G401.6 (cell line): ENCODE measurements at regions not wholly inside any gene's neighbourhood (a gene's known extent, or its start where the extent isn't known, plus 50 kb on each side); places are given as distances from the start of the nearest gene placed in this dataset.
"Not testable (repeated sequence)": the region's sequence is repeated elsewhere in the genome, so short reads cannot be mapped to it uniquely, and the experiment has no call there.

Experiments used
- FAIRE-seq: peaks from 2 replicates; lab custom pipeline; 2012; peaks lifted over from hg19 to GRCh38; lab: Jason Lieb, UNC

- no peak for FAIRE-seq
These were observed 1082.6 kb upstream of the CELF4 start for GRCh38 chr18:38648179-38648578.

GRCh38 chr18:38646296-38646695 is 1080.7 kb upstream of the CELF4 start:
- FAIRE-seq, result no peak

DNA sequence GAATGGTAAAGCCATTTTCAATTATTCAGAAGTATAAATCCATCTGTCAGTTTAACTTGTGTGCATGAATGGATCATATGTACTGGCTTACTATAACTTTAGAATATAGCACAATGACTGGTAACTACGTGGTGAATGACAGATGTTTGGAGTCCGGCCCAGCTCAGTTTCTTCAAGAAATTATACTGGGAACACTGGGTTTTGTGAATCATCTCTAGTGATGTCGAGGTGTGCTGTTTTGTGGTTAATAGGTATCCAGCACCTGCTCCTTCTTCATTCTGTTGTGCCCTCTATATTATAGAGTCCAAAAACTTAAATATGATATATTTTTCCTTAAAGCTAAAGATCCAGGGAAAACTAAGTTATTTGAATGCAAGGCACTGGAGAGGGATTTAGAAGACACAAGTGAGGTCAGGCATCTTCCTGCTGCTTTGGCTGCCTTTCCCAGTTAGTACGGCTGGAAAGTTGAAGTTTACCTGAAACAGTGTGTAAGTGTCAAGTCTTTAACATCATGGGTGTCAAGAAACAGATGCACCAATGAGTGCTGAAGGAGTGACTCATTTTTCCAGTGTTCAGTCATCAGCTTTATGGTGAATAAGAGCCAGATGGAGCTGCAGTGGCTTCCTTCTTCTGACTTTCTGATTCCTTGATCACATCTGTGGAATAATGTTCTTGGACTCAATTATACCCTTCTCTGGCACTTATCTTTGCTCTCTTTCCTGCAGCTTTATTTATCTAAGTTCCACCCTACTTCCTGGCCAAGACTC is 1079.5 kb upstream of the CELF4 start:
- FAIRE-seq, result no peak

DNA sequence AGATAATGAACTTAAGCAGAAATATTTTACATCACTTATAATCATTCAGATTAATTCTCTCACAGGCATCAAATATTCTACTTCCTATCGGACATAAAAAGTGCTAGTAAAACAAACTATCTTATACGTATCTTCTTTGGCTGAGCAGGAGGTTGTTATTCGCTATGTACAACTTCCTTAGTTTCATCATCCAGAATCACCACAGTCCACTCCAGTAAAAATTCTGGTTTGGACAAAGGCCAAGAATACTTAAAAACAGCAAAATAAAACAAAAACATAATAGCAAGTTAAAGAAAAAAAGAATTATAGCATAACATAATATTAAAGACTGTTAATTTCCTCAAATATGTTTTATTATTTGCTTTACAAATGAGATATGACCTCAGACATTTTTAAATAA is 1077.1 kb upstream of the CELF4 start:
- FAIRE-seq, result no peak

DNA sequence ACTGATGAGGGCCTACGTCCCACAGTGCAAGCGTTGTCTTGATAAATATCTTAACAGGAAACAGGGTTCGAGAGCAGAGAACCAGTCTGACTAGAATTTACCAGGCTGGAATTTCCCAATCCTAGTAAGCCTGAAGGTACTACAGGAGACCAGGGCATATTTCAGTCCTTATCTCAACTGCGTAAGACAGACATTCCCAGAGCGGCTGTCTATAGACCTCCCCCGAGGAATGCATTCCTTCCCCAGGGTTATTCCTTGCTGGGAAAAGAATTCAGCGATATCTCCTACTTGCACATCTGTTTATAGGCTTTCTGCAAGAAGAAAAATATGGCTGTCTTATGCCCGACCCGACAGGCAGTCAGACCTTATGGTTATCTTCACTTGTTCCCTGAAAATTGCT is 1074.1 kb upstream of the CELF4 start:
- not testable (repeated sequence) for FAIRE-seq

GRCh38 chr18:38635709-38636430 is 1070.3 kb upstream of the CELF4 start:
- FAIRE-seq, result no peak

DNA sequence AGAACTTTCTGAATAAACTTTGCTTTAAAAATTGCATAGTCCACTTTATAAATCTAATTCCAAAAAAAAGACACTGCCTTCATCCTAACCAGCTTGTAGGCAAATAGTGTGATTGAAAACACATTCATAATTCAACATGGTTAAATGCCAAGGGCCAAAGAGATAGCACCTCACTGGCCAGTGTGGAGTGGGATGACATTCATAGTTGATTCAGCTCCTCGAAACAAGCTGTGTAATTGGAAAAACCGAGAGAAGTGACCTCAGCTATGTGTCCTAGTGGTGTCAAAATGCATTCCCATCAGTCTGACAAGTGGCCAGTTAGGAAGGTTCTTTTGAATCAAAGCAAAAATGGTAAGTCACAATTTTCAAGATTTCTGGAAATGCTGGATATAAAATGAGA is 1068.5 kb upstream of the CELF4 start:
- FAIRE-seq, result no peak

DNA sequence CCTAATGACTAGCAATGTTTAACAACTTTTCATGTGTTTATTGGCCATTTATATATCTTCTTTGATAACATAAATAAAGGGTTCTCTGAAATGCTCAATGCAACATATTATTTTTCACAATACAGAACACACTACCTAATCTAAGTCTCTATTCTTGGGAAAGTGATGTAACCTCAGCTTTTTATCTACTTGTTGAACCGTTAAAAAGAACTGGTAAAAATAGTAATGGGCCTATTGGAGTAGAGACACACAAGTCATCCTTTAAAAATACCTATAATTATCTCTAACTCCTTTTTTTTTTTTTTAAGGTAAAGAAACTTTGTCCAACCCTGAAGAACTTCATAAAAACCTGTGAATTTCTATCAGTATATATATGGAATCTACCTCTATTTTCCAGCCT is 1067.7 kb upstream of the CELF4 start:
- no peak for FAIRE-seq

GRCh38 chr18:38619129-38619528 is 1053.5 kb upstream of the CELF4 start:
- no peak for FAIRE-seq

DNA sequence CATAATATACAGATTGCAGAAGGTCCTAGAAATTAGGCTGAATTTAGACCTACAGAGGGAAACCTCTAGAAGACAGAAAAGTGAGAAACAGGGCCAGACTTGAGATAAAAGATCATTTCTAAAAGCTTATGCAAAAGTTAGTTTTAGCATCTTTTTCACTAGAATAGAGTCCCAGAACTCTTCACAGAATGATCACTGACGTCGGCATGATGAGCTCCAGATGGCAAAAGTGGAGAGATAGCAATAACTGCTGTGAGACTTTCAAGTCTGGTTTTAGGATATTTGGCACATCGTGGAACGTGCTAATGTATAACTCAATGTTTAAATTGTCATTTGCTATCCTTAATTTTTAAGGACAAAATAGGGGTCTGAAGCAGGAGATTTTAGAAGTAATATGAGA is 1050.7 kb upstream of the CELF4 start:
- FAIRE-seq, result no peak

GRCh38 chr18:38612904-38613303 is 1047.3 kb upstream of the CELF4 start:
- no peak for FAIRE-seq

- FAIRE-seq, result no peak
These were observed 1045.7 kb upstream of the CELF4 start for GRCh38 chr18:38611036-38611964.

GRCh38 chr18:38606841-38607240 is 1041.2 kb upstream of the CELF4 start:
- no peak for FAIRE-seq

DNA sequence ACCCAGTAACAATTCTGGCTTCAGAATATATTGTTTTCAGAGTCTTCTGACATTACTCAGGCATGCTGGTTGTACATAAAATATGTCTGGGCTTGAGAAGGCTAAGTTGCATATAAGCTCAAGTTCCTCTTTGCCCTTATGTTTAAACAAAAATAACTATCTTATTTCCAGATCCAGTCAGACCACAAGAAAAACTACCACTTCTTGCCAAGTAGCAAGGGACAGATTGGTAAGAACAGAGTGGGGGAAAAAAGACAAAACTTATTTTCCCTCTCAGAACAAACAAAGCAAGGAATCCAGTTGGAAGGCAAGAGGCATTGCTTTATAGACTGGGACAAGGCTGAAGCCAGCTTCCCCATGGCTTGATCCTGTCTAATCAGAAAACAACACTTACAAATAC is 1036.7 kb upstream of the CELF4 start:
- FAIRE-seq, result no peak

- FAIRE-seq, result no peak
These were observed 1022.0 kb upstream of the CELF4 start for GRCh38 chr18:38587571-38587970.

DNA sequence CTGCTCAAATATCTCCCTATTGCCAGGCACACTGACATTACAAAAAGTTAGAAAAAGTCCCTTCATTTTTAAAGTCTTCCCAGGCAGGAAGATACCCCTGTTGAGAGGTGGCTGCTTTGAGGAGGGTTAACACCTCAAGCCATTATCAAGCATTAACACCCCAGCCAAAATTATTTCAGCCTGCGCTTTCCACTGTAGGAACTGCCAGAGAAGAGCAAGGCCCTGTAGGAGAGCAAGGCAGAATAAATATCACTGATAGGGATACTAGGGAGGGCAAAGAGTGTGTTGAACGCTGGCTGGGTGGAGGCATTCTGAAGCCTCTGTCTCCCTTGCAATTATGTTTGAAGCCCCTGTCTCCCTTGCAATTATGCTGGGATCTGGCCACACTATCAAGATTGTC is 1020.7 kb upstream of the CELF4 start:
- FAIRE-seq, result no peak

DNA sequence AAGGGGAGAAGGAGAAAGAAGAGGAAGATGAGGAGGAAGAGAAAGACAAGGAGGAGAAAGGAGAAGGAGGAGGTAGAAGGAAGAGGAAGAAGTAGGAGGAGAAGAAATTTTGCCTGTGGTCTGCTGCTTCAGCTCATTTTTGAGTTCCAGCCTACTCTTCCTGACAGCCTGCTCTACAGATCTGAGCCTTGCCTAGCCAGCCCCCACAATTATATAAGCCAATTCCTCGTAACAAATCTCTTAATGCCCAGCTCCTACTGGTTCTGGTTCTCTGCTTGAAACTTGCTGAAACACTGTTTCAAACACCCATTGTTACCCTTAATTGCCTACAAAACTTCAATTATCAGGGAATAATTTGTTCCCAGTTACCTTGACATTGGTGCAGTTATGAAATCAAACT is 1014.2 kb upstream of the CELF4 start:
- no peak for FAIRE-seq

GRCh38 chr18:38576916-38577315 is 1011.3 kb upstream of the CELF4 start:
- no peak for FAIRE-seq

DNA sequence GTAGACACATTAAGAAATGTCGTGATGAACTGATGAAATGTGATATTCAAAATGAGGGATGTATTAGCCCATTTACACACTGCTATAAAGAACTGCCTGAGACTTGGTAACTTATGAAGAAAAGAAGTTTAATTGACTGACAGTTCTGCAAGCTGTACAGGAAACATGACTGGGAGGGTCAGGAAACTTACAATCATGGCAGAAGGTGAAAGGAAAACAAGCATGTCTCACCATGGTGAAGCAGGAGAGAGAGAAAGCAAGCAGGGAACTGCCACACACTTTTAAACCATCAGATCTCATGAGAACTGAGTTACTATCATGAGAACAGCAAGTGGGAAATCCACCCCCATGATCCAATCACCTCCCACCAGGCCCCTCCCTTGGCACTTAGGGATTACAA is 1010.8 kb upstream of the CELF4 start:
- FAIRE-seq, result no peak

DNA sequence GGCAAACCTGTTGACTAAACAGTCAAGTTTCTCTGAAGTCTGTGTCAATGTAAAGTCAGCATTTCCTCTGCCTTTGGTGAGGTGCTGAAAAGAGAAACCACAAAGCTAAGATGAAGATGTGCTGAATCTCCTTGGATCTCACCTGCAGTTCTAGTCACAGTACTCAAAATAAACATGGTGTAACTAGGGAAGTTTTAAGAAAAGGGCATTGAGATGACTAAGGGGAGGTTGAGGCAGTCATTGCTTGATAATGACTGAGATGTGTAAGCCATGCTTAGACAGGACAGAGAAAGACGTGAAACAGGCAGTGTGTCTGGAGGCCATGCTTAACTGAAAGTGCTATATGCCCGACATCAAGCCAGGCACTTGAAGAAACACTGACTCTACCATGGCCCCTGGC is 1010.0 kb upstream of the CELF4 start:
- no peak for FAIRE-seq

DNA sequence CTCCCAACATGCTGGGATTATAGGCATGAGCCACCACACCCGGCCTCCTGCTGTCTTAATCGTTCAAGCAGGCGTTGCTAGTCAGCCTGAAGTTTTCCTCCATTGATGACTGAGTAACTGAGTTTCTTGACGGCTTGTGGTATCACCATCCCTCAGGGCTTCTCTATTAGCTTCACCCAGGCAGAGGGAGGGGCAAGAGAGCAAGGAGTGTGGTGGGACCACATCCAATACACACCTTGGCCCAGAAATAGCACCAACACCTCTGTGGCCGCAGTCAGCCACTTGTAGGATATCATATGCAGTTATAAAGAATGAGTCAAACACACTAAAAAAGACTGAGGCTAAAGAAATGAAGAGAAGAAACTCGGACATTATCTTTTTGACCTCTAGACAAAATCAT is 1009.4 kb upstream of the CELF4 start:
- FAIRE-seq, result no peak

GRCh38 chr18:38572554-38573111 is 1007.0 kb upstream of the CELF4 start:
- no peak for FAIRE-seq

DNA sequence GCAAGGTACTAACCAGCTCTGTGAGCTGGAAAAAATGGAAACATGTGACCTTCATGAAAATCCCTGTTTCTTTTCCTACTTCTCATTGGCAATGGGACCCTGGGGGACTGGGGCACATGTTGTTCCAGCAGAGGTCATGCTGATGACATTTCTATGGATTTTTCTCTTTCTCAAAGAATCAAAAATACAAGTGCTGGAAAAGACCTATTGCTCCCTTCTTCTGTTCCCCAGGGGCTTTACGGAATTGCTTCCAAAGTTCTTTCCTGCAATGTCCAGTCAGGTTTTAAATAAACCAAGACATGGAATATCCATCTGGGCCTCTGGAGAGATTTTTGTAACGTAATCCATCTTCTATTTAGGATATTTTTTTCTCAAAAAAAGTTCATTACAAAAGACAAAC is 1006.1 kb upstream of the CELF4 start:
- FAIRE-seq, result no peak
